Activated CD4-positive, CD25-positive, alpha-beta regulatory T cell treated with anti-CD3 and anti-CD28 coated beads, Interleukin-2, amount 50 U/mL, for 24 hours (primary cell): ENCODE measurements at regions not wholly inside any gene's neighbourhood (a gene's known extent, or its start where the extent isn't known, plus 50 kb on each side); places are given as distances from the start of the nearest gene placed in this dataset.

Experiments
- ATAC-seq, 2 donors: fragments of 150-1000 bp; cut with Tn5 transposase; one replicate each; pipeline ENCODE4 v1.10.0; 2021; ENCODE audit warnings: mild to moderate bottlenecking in 1 of 2, moderate library complexity in 1 of 2

- no peak for ATAC-seq
These were observed 1089.2 kb upstream of the AUTS2 start for GRCh38 chr7:68509054-68509453.

- no peak for ATAC-seq
These were observed 1088.7 kb upstream of the AUTS2 start for GRCh38 chr7:68509603-68510002.

DNA sequence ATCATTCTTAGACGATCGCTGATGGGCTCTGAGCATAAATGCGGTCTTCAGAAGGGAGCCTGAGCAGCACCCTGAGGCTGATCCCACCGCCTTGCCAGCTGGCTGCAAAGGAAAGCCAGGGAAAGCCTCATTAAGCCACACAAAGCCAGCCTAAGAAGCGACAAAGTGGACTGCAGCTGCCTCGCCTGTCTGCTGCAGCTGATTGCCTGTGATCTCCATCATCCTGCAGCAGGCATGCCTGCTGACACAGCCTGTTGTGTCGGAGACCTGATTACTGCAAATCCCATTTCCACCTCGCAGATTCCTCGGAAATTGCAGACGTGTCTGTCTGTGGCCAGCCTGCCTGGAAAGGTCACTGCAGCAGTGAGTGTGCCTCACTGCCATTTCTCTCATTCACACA is 1087.0 kb upstream of the AUTS2 start:
- ATAC-seq: no peak

GRCh38 chr7:68512466-68512865 is 1085.8 kb upstream of the AUTS2 start:
- ATAC-seq: no peak

DNA sequence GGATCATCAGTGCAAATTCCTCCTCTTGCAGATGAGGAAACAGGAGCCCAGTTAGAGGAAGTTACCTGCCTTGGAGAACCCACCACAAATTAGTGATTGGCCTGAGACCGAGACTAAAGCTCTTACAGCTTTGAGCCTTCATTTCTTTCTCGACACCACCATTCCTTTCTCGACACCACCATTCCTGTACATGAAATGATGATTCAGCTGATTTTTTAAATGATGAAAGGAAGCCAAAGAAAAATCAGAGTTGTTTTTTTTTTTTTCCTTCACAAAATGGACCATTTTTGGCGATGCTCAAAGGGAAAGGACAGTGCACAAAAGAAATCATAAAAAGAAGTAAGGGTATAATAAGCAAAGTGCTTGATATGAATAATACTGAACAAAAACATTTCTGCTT is 1080.2 kb upstream of the AUTS2 start:
- ATAC-seq: no peak

- no peak for ATAC-seq
These were observed 1074.1 kb upstream of the AUTS2 start for GRCh38 chr7:68524126-68524525.

GRCh38 chr7:68529221-68529620 is 1069.1 kb upstream of the AUTS2 start:
- no peak for ATAC-seq

DNA sequence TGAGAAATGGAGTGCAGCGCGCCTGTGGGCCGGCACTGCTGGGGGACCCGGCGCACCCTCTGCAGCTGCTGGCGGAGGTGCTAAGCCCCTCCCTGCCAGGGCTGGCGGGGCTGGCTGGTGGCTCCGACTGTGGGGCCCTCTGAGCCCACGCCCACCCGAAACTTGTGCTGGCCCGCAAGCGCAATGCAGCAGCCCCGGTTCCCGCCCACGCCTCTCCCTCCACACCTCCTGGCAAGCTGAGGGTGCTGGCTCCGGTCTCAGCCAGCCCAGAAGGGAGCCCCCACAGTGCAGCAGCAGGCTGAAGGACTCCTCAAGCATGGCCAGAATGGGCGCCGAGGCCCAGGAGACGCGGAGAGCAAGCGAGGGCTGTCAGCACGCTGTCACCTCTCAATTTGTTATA is 1063.0 kb upstream of the AUTS2 start:
- no peak for ATAC-seq

GRCh38 chr7:68537051-68537773 is 1061.1 kb upstream of the AUTS2 start:
- ATAC-seq: no peak

GRCh38 chr7:68537774-68538071 is 1060.6 kb upstream of the AUTS2 start:
- ATAC-seq: no peak

GRCh38 chr7:68542831-68543230 is 1055.4 kb upstream of the AUTS2 start:
- ATAC-seq: no peak

- no peak for ATAC-seq
These were observed 1053.4 kb upstream of the AUTS2 start for GRCh38 chr7:68544851-68545250.

- ATAC-seq: no peak
These were observed 1051.1 kb upstream of the AUTS2 start for GRCh38 chr7:68547181-68547580.

DNA sequence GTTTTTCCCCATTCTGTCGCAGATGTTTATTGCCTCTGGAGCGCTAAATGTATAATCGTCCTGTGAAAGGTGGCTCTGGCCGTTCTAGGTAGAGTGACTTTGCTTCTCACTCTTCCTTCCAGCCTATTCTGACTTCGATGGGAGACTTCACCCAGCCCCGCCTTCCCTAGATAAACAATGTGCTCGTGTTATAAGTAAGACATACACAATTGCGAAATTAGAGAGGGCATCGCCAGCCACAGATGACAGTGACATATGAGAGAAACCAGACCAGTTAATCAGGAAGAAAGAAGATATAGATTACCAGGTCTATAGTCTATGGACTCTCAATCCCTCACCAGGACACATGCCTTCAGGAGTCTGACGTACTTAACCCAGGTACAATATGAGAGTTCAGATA is 1050.5 kb upstream of the AUTS2 start:
- ATAC-seq: no peak

- no peak for ATAC-seq
These were observed 1048.2 kb upstream of the AUTS2 start for GRCh38 chr7:68550027-68550426.

DNA sequence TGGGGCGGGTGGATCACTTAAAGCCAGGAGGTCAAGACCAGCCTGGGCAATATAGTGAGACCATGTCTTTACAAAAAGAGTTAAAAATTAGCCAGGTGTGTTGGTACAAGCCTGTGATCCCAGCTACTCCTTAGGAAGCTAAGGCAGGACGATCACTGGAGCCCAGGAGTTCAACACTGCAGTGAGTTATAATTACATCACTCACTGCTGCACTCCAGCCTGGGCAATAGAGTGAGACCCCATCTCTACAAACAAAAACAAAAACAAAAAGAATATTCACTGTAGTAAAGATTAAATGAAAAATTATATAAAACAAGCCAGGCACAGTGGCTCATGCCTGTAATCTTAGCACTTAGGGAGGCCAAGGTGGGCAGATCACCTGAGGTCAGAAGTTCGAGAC is 1047.6 kb upstream of the AUTS2 start:
- no peak for ATAC-seq

DNA sequence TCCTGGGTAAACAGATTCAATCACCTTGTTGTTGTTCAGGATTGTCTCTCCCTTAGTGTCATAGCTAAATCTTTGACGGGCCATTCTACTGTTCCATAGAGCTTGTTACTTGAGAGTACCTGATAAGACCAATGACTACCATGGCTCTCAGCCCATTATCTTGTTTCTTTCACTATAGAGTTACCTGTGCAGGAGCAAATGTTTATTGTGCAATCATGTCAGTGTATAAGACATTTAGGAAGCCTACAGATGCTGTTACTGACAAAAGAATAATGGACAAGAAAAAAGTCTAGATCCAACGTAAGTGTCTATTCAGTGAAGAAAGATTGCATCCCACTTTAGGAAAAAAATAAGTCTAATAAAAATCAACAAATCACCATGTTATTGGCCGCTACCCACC is 1041.7 kb upstream of the AUTS2 start:
- no peak for ATAC-seq

DNA sequence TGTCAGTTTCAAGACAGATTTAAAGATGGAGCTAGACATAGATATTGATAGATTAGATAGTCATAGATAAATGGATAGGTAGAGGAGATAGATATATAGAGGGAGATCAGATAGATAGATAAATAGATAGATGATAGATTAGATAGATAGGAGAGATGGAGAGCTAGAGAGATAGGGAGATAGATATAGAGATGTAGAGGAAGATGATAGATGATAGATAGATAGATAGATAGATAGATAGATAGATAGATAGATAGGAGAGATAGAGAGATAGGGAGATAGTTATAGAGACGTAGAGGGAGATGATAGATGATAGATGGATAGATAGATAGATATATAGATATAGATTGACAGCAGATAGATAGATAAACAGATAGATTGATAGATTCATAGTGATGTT is 1038.8 kb upstream of the AUTS2 start:
- ATAC-seq: no peak

DNA sequence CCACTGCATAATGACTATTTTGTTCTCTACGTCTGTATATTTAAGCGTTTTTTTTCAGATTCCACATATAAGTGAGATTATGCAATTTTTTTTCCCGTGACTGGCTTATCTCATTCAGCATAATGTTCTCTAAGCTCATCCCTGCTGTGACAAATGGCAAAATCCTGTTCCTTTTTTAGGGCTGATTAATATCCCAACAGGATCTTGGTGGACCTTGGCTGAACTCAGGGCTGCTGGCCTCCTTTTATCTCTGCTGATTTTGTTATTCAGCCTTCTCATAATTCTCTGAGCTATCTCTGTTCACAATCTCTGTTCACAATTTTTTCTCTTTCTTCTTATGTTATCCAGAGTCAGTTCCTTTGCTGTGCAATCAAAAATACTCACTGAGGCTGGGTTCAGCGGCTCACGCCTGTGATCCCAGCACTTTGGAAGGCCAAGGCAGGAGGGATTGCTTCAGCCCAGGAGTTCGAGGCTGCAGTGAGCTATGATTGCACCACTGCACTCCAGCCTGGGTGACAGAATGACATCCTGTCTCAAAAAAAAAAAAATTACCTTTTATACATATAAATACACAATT is 1035.9 kb upstream of the AUTS2 start:
- ATAC-seq: no peak

DNA sequence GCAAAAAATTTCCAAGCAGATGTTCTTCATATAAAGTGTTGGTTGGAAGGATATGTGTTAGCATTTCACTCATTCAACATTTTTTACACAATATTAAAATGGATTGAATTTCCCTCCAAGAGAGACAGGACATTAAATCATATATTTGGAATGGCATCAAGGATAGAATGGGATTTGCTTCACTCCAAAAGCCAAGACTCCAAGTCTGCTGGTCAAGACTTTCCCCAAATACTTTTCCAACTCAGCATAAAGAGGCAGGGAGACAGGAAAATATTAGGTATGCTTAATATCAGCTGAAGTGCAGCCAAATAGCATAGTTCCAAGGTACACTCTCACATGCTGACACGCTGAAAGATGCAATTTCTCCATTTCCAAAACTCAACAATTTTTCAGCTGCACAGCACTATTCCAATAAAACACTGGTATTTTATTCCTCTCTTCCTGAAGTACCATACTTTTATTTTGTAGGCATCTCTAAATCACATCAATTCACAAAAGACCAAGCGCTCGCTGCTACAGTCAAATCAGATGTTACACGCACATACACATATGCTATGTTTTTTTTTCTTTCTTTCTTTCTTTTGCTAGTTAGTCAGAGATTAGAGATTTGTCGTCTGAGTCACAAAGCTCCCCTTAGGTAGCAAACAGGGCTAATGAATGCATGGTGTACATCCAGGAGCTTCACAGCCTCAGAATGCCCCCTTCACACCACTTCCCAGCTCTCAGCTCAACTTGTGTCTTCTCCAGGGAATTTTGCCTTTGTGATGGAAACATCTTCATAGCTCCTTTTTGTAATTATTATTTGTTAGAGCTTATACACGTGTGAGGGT is 1033.8 kb upstream of the AUTS2 start:
- no peak for ATAC-seq

GRCh38 chr7:68571286-68571685 is 1027.0 kb upstream of the AUTS2 start:
- ATAC-seq: no peak

DNA sequence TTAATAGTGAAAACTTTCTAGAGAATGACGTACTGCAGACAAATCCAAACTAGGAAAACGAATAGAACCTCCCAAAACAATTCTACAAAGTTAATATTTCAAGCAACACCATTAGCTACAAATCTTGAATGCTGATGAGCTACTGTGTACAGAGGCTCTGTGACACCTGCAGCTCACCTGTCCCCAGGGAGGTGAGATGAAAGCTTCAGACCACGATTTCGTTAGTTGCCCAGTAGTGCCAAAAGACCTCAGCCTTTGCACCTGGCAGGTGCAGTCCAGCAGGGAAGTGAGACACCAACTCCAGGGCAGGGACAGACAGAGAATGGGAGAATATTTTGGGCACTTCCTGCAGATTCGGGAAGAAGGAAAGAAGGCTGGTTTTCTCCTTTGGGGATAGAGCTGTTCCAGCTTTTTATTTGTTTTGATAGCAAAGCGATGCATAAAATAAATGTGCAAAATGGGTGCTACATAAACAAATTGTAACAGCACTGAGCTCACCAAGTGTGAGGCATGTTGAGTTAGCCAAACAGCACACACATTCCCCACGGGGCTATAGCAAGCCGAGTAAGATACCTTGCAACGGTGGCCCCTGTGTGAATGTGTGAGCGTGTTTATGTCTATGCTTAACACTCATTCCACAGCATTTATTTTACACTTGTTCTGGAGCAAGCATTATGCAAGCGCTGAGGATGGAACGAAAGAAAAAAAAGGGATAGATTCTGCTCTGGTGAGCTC is 1024.8 kb upstream of the AUTS2 start:
- no peak for ATAC-seq

DNA sequence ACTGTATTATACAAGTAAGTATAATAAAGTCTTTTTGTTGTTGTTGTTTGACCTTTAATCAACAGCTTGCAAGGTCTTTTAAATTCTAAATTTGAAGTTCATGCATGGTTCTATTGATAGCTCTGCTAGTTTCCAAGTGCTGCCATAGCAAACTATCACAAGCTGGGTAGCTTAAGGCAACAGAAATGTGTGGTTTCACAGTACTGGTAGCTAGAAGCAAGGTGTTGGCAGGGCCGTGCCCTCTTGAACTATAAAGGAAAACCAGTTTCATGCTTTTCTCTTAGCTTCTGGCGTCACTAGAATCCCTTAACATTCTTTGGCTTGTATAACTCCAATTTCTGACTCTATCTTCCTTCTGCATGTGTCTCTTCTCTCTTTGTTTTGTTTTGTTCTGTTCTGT is 1021.9 kb upstream of the AUTS2 start:
- ATAC-seq: no peak

GRCh38 chr7:68581417-68581816 is 1016.9 kb upstream of the AUTS2 start:
- no peak for ATAC-seq
